ENCODE measurements at regions not wholly inside any gene's neighbourhood (a gene's known extent, or its start where the extent isn't known, plus 50 kb on each side); places are given as distances from the start of the nearest gene placed in this dataset.
"Not testable (repeated sequence)": the region's sequence is repeated elsewhere in the genome, so short reads cannot be mapped to it uniquely, and the experiment has no call there.

- TF ChIP-seq CTCF (IDR thresholded peaks at IDR 0.05; ENCODE audit: insufficient read depth, low read length, poor library complexity, severe bottlenecking); EZH2phosphoT487 (conservative IDR thresholded peaks at IDR 0.05; ENCODE audit: low read length): not testable (repeated sequence)
Observed at GRCh38 chr4:3997386-3997785, 229.3 kb downstream of the OTOP1 start.
